SKM-1 (cell line): ENCODE measurements at regions not wholly inside any gene's neighbourhood (a gene's known extent, or its start where the extent isn't known, plus 50 kb on each side); places are given as distances from the start of the nearest gene placed in this dataset.

Experiments
- DNase-seq: peaks from one replicate; lab custom pipeline; 2025; ENCODE audit not compliant: unreplicated experiment; lab: John Stamatoyannopoulos, UW

GRCh38 chr5:68478301-68479095, 262.9 kb downstream of the PIK3R1 start:
- DNase-seq, result no peak

GRCh38 chr5:68479524-68479923, 264.0 kb downstream of the PIK3R1 start:
- DNase-seq, result no peak

- no peak for DNase-seq
Measured at GRCh38 chr5:68480335-68480940, 264.9 kb downstream of the PIK3R1 start.

- DNase-seq, result no peak
Measured at GRCh38 chr5:68482199-68482598, 266.6 kb downstream of the PIK3R1 start.

- DNase-seq, result no peak
Measured at GRCh38 chr5:68484307-68485068, 268.9 kb downstream of the PIK3R1 start.

GRCh38 chr5:68489556-68489955, 274.0 kb downstream of the PIK3R1 start:
- DNase-seq, result no peak

- no peak for DNase-seq
Measured at GRCh38 chr5:68490406-68490805, 274.9 kb downstream of the PIK3R1 start.

- no peak for DNase-seq
Measured at GRCh38 chr5:68494771-68495170, 279.2 kb downstream of the PIK3R1 start.

GRCh38 chr5:68499987-68500386, 284.4 kb downstream of the PIK3R1 start:
- no peak for DNase-seq

- no peak for DNase-seq
Measured at GRCh38 chr5:68500813-68501212, 285.3 kb downstream of the PIK3R1 start.

GRCh38 chr5:68502531-68502930, 287.0 kb downstream of the PIK3R1 start:
- no peak for DNase-seq

- DNase-seq, result no peak
Measured at GRCh38 chr5:68504306-68504705, 288.8 kb downstream of the PIK3R1 start.

- DNase-seq, result no peak
Measured at GRCh38 chr5:68505917-68506860, 290.6 kb downstream of the PIK3R1 start.

- no peak for DNase-seq
Measured at GRCh38 chr5:68515514-68515913, 300.0 kb downstream of the PIK3R1 start.

GRCh38 chr5:68518286-68518685, 302.7 kb downstream of the PIK3R1 start:
- DNase-seq, result no peak

GRCh38 chr5:68519143-68519542, 303.6 kb downstream of the PIK3R1 start:
- peak; percentile 79 for DNase-seq

GRCh38 chr5:68521776-68522175, 306.2 kb downstream of the PIK3R1 start:
- DNase-seq, result no peak

- DNase-seq, result no peak
Measured at GRCh38 chr5:68522863-68523262, 307.3 kb downstream of the PIK3R1 start.

GRCh38 chr5:68528821-68529273, 313.3 kb downstream of the PIK3R1 start:
- no peak for DNase-seq

GRCh38 chr5:68529581-68529980, 314.0 kb downstream of the PIK3R1 start:
- no peak for DNase-seq

- no peak for DNase-seq
Measured at GRCh38 chr5:68531970-68532369, 316.4 kb downstream of the PIK3R1 start.
